Small intestine (tissue), 7 donors: ENCODE measurements at regions not wholly inside any gene's neighbourhood (a gene's known extent, or its start where the extent isn't known, plus 50 kb on each side); places are given as distances from the start of the nearest gene placed in this dataset.
"Not testable (repeated sequence)": the region's sequence is repeated elsewhere in the genome, so short reads cannot be mapped to it uniquely, and the experiment has no call there.

ENCODE experiments used
- DNase-seq, 2 donors: peaks; one replicate each; pipeline versions ENCODE4 v3.0.0 to v3.0.0-alpha.2; 2013
- FAIRE-seq: peaks from 2 replicates; lab custom pipeline; 2012; peaks lifted over from hg19 to GRCh38; lab: Jason Lieb, UNC
- H3K27ac ChIP-seq, 3 donors: one replicate each; pipeline ENCODE4 v1.5.1; 2013; ENCODE audit warnings: low read length in 2 of 3, mild to moderate bottlenecking in 2 of 3, control low read depth in 1 of 3, inconsistent platforms in 1 of 3, low read depth in 1 of 3, moderate library complexity in 1 of 3
- H3K27me3 ChIP-seq, 3 donors: one replicate each; pipeline ENCODE4 v1.6.1; 2013; ENCODE audit warnings: low read length in 3 of 3, inconsistent platforms in 1 of 3; ENCODE audit not compliant: control insufficient read depth in 3 of 3, insufficient read depth in 3 of 3
- H3K36me3 ChIP-seq, 3 donors: one replicate each; pipeline ENCODE4 v1.6.1; 2013; ENCODE audit warnings: low read length in 3 of 3, inconsistent platforms in 1 of 3, low read depth in 1 of 3, mild to moderate bottlenecking in 1 of 3, moderate library complexity in 1 of 3; ENCODE audit not compliant: control insufficient read depth in 3 of 3, insufficient read depth in 2 of 3
- H3K4me1 ChIP-seq, 3 donors: one replicate each; pipeline ENCODE4 v1.6.1; 2013; ENCODE audit warnings: low read length in 2 of 3, inconsistent platforms in 1 of 3, low read depth in 1 of 3, mild to moderate bottlenecking in 1 of 3, moderate library complexity in 1 of 3; ENCODE audit not compliant: control insufficient read depth in 3 of 3, insufficient read depth in 2 of 3
- H3K4me3 ChIP-seq, 3 donors: one replicate each; pipeline ENCODE4 v1.5.1; 2013; ENCODE audit warnings: low read length in 3 of 3, control low read depth in 1 of 3, inconsistent platforms in 1 of 3, low read depth in 1 of 3, mild to moderate bottlenecking in 1 of 3, moderate library complexity in 1 of 3
- H3K9me3 ChIP-seq, 2 donors: one replicate each; pipeline ENCODE4 v1.6.1; 2013; ENCODE audit warnings: low read depth in 1 of 2, low read length in 1 of 2; ENCODE audit not compliant: control insufficient read depth in 2 of 2, insufficient read depth in 1 of 2
- WGBS, 3 donors: extraction: QIAGEN DNeasy Blood & Tissue Kit; methylation state at CpG; one replicate each; pipeline ENCODE4 v1.1.7; 2013; 5-methylcytosine and 5-hydroxymethylcytosine counted together
- donor health status: healthy with polysubstance abuse.
- donor health status: control.
- donor health status: control.
- donor health status: Bipolar disorder and iron deficiency.
- donor health status: healthy.

GRCh38 chr12:9422689-9423088, 185.0 kb downstream of the KLRB1 start:
- WGBS, 3 donors, result no CpG with 5 or more reads among the region's 2 CpGs
- FAIRE-seq, H3K4me3 ChIP-seq: not testable (repeated sequence)

GRCh38 chr12:9421520-9422086, 186.1 kb downstream of the KLRB1 start:
- not testable (repeated sequence) for H3K4me3 ChIP-seq, H3K9me3 ChIP-seq, H3K27me3 ChIP-seq, DNase-seq, H3K4me1 ChIP-seq, H3K36me3 ChIP-seq, FAIRE-seq, H3K27ac ChIP-seq
- 89 to 94% (median 91%) methylated on average over 8 to 18 of the region's 18 CpGs for WGBS, 3 donors

More at GRCh38 chr12:9422689-9423088, 185.0 kb downstream of the KLRB1 start:
- H3K9me3 ChIP-seq, H3K36me3 ChIP-seq, H3K4me1 ChIP-seq, H3K27me3 ChIP-seq, DNase-seq, H3K27ac ChIP-seq: not testable (repeated sequence)

- not testable (repeated sequence) for H3K27me3 ChIP-seq, H3K9me3 ChIP-seq, H3K36me3 ChIP-seq, H3K27ac ChIP-seq, H3K4me1 ChIP-seq, DNase-seq, H3K4me3 ChIP-seq, FAIRE-seq
- WGBS, 3 donors, result 93 to 94% (median 94%) methylated on average over 14 to 21 of the region's 21 CpGs
Measured at GRCh38 chr12:9420817-9421519, 186.7 kb downstream of the KLRB1 start.

GRCh38 chr12:9418669-9419041, 189.1 kb downstream of the KLRB1 start:
- 67 to 82% (median 78%) methylated on average over 10 to 12 of the region's 14 CpGs for WGBS, 3 donors
- H3K4me3 ChIP-seq, H3K9me3 ChIP-seq, DNase-seq, FAIRE-seq, H3K36me3 ChIP-seq, H3K27me3 ChIP-seq, H3K4me1 ChIP-seq, H3K27ac ChIP-seq: not testable (repeated sequence)

GRCh38 chr12:9417947-9418668, 189.6 kb downstream of the KLRB1 start:
- whole genome bisulfite sequencing, 3 donors, result 36 to 66% (median 52%) methylated on average over 9 to 11 of the region's 16 CpGs
- not testable (repeated sequence) for FAIRE-seq

GRCh38 chr12:9417341-9417740, 190.4 kb downstream of the KLRB1 start:
- FAIRE-seq, H3K9me3 ChIP-seq, H3K27me3 ChIP-seq, DNase-seq, H3K4me1 ChIP-seq, H3K4me3 ChIP-seq, H3K27ac ChIP-seq, H3K36me3 ChIP-seq: not testable (repeated sequence)
- WGBS, 3 donors, result 78 to 95% (median 94%) methylated on average over 5 to 9 of the region's 13 CpGs

More at GRCh38 chr12:9417947-9418668, 189.6 kb downstream of the KLRB1 start:
- not testable (repeated sequence) for H3K4me3 ChIP-seq, H3K9me3 ChIP-seq, H3K4me1 ChIP-seq, H3K27me3 ChIP-seq, H3K36me3 ChIP-seq, H3K27ac ChIP-seq
- peak in 1 of 2 donors; percentile 56 for DNase-seq

- not testable (repeated sequence) for H3K27me3 ChIP-seq, H3K36me3 ChIP-seq, FAIRE-seq, DNase-seq, H3K27ac ChIP-seq, H3K9me3 ChIP-seq, H3K4me3 ChIP-seq, H3K4me1 ChIP-seq
- 81 to 87% (median 85%) methylated on average over 7 of the region's 8 CpGs for WGBS, 3 donors
Measured at GRCh38 chr12:9416346-9416745, 191.4 kb downstream of the KLRB1 start.

- not testable (repeated sequence) for H3K4me3 ChIP-seq, H3K4me1 ChIP-seq, H3K9me3 ChIP-seq, DNase-seq, FAIRE-seq, H3K27me3 ChIP-seq, H3K27ac ChIP-seq, H3K36me3 ChIP-seq
- 82 to 95% (median 85%) methylated on average over 1 to 2 of the region's 3 CpGs for WGBS, 3 donors
Measured at GRCh38 chr12:9415898-9416297, 191.8 kb downstream of the KLRB1 start.
